Smooth muscle cell (in vitro differentiated cells): ENCODE measurements at regions not wholly inside any gene's neighbourhood (a gene's known extent, or its start where the extent isn't known, plus 50 kb on each side); places are given as distances from the start of the nearest gene placed in this dataset.

Source experiments
- DNase-seq: peaks from one replicate; lab custom pipeline; 2025; ENCODE audit not compliant: unreplicated experiment; lab: John Stamatoyannopoulos, UW
- H2AFZ ChIP-seq: fragments of 200-600 bp; sonication (generic); 2 replicates; pipeline ENCODE4 v1.6.0; 2016; ENCODE audit warnings: antibody characterized with exemption, low read depth, mild to moderate bottlenecking
- H3F3A ChIP-seq: fragments of 200-600 bp; sonication (generic); 2 replicates; pipeline ENCODE4 v1.6.0; 2017; ENCODE audit warnings: antibody characterized with exemption, low read depth
- H3K27ac ChIP-seq: fragments of 200-600 bp; sonication (generic); 2 replicates; pipeline ENCODE4 v1.5.1; 2016; ENCODE audit warnings: low read depth, mild to moderate bottlenecking
- H3K27me3 ChIP-seq: fragments of 200-600 bp; sonication (generic); 2 replicates; pipeline ENCODE4 v1.6.1; 2016; ENCODE audit warnings: low read depth, mild to moderate bottlenecking
- H3K36me3 ChIP-seq: fragments of 200-600 bp; sonication (generic); 2 replicates; pipeline ENCODE4 v1.5.1; 2016; ENCODE audit warnings: low read depth
- H3K4me1 ChIP-seq: fragments of 200-600 bp; sonication (generic); 2 replicates; pipeline ENCODE4 v1.5.1; 2016; ENCODE audit warnings: low read depth
- H3K4me2 ChIP-seq: fragments of 200-600 bp; sonication (generic); 2 replicates; pipeline ENCODE4 v1.6.0; 2016; ENCODE audit warnings: mild to moderate bottlenecking
- H3K4me3 ChIP-seq: fragments of 200-600 bp; sonication (generic); 2 replicates; pipeline ENCODE4 v1.5.1; 2016; ENCODE audit warnings: mild to moderate bottlenecking
- H3K79me2 ChIP-seq: fragments of 200-600 bp; sonication (generic); 2 replicates; pipeline ENCODE4 v1.6.0; 2016; ENCODE audit warnings: low read depth, mild to moderate bottlenecking
- H3K9ac ChIP-seq: fragments of 200-600 bp; sonication (generic); 2 replicates; pipeline ENCODE4 v1.6.0; 2016; ENCODE audit warnings: low read depth
- H3K9me3 ChIP-seq: fragments of 200-600 bp; sonication (generic); replicated peaks from 2 replicates; pipeline ENCODE4 v1.5.1; 2016; ENCODE audit warnings: low read depth
- H4K20me1 ChIP-seq: fragments of 200-600 bp; sonication (generic); 2 replicates; pipeline ENCODE4 v1.6.0; 2016; ENCODE audit warnings: low read depth
- WGBS: methylation state at CpG from one replicate; pipeline ENCODE4 v1.1.7; 2016; ENCODE audit warnings: low lambda C conversion rate; 5-methylcytosine and 5-hydroxymethylcytosine counted together
- TF ChIP-seq, protein P1 (sequence below): fragments of 200-600 bp; sonication (generic); IDR thresholded peaks from 2 replicates; pipeline ENCODE4 v1.5.1; 2017; ENCODE audit warnings: borderline replicate concordance, mild to moderate bottlenecking, antibody characterized with exemption; ENCODE audit not compliant: insufficient read depth, poor library complexity, severe bottlenecking

DNA sequence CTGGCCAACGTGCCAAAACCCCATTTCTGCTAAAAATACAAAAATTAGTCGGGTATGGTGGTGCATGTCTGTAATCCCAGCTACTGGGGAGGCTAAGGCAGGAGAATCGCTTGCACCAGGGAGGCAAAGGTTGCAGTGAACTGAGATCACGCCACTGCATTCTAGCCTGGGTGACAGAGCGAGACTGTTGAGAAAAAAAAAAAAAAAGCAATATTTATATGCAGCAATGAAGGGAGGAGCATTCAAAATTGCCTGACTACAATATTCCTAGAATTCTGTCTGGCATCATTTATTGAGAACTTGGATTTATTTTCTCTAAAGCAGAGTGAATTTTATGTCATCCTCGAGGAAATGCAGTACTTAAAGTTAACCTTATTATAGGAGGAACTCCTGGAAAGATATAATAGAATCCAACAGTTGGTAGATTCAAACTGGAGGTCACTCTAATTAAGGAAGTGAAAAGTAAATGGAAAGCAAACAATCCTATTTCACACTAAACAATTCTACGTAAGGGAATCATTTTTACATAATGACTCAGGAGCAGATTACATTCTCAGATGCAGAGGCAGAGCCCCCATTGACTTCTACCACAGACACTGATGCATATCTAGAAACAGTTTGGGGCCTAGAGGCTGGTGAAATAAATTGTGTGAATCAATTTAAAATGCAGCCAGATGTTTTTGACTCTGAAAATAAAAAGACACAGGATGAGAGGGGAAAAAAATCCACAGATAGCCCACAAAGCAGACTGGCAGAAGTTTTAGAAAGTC lies 82.1 kb upstream of the FHIT start:
- Histone ChIP-seq H3K36me3 (no peaks in the 10 kb centered on the region), H3K9ac (no peak overlapping the region), H3K4me2 (peak overlapping the region; percentile 4), H4K20me1 (no peaks in the 10 kb centered on the region), H3K79me2 (no peaks in the 10 kb centered on the region), H3F3A (no peaks in the 10 kb centered on the region), H3K9me3 (no peaks in the 10 kb centered on the region), H3K27ac (no peak overlapping the region), H3K4me3 (no peak overlapping the region), H3K27me3 (no peaks in the 10 kb centered on the region), H3K4me1 (no peaks in the 10 kb centered on the region), H2AFZ (no peak overlapping the region)
- TF ChIP-seq, protein P1, sequence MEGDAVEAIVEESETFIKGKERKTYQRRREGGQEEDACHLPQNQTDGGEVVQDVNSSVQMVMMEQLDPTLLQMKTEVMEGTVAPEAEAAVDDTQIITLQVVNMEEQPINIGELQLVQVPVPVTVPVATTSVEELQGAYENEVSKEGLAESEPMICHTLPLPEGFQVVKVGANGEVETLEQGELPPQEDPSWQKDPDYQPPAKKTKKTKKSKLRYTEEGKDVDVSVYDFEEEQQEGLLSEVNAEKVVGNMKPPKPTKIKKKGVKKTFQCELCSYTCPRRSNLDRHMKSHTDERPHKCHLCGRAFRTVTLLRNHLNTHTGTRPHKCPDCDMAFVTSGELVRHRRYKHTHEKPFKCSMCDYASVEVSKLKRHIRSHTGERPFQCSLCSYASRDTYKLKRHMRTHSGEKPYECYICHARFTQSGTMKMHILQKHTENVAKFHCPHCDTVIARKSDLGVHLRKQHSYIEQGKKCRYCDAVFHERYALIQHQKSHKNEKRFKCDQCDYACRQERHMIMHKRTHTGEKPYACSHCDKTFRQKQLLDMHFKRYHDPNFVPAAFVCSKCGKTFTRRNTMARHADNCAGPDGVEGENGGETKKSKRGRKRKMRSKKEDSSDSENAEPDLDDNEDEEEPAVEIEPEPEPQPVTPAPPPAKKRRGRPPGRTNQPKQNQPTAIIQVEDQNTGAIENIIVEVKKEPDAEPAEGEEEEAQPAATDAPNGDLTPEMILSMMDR: no peak
- no peak for DNase-seq
- WGBS: 73% methylated on average over 7 of the region's 7 CpGs

DNA sequence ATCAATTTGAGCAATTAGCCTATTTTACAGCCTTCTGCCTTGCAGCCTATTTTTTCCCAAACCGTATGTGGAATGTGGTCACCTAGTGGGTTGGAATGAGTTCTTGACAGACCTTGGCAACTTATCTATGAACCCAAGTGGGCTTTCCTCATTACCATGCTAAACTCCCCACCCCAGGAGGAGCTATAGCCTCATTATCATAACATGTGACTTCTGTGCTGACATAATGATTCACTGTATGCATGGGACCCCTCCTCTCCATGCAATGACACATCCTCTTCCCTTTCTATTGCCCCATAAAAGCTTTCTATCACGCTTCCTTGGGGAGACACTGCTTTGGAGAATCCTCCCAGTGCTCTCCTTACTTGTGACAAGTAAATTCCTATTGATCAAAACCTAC lies 83.5 kb upstream of the FHIT start:
- H3F3A ChIP-seq: no peaks in the 10 kb centered on the region
- no peak overlapping the region for H3K4me3 ChIP-seq
- H3K4me2 ChIP-seq: no peak overlapping the region
- no peaks in the 10 kb centered on the region for H3K79me2 ChIP-seq
- TF ChIP-seq, protein P1: no peak
- no peak overlapping the region for H3K9ac ChIP-seq
- H4K20me1 ChIP-seq: no peaks in the 10 kb centered on the region
- no peaks in the 10 kb centered on the region for H3K36me3 ChIP-seq
- H3K4me1 ChIP-seq: no peaks in the 10 kb centered on the region
- H3K27ac ChIP-seq: no peak overlapping the region
- H3K9me3 ChIP-seq: no peaks in the 10 kb centered on the region
- H2AFZ ChIP-seq: no peak overlapping the region
- WGBS: 59% methylated on average over 2 of the region's 2 CpGs
- no peak for DNase-seq
- no peaks in the 10 kb centered on the region for H3K27me3 ChIP-seq

DNA sequence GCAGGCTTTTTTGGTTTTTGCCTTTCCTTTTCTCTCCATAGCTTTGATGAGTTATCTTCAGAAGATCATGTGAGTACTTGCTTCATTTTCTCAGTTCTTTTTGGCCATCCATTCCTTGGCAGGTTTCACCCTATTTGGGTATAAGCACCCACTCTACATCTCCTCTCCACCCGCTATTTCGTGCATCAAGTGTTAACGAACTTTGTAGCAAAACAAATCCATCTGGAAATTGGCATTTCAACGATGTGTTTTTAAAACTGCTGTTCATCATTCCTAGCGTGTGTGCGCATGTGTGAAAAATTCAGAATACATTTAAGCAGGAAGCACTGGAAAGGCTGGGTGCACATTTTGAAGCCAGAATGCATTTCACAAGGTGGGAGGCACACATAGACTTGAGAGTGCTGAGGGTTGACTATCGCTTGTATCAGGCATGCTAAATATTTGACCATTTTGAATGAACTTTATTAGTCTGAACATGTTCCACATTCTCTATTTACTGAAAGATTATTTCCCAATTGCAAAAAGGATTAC lies 89.7 kb upstream of the FHIT start:
- H3F3A ChIP-seq: no peaks in the 10 kb centered on the region
- H3K4me3 ChIP-seq: no peak overlapping the region
- H3K27me3 ChIP-seq: no peaks in the 10 kb centered on the region
- H3K4me2 ChIP-seq: no peak overlapping the region
- no peaks in the 10 kb centered on the region for H3K36me3 ChIP-seq
- TF ChIP-seq, protein P1: no peak
- H3K79me2 ChIP-seq: no peaks in the 10 kb centered on the region
- H4K20me1 ChIP-seq: no peaks in the 10 kb centered on the region
- H3K27ac ChIP-seq: no peak overlapping the region
- H3K4me1 ChIP-seq: no peaks in the 10 kb centered on the region
- H2AFZ ChIP-seq: no peak overlapping the region
- H3K9ac ChIP-seq: no peak overlapping the region
- no peak for DNase-seq
- WGBS: 91% methylated on average over 7 of the region's 7 CpGs
- H3K9me3 ChIP-seq: no peaks in the 10 kb centered on the region

DNA sequence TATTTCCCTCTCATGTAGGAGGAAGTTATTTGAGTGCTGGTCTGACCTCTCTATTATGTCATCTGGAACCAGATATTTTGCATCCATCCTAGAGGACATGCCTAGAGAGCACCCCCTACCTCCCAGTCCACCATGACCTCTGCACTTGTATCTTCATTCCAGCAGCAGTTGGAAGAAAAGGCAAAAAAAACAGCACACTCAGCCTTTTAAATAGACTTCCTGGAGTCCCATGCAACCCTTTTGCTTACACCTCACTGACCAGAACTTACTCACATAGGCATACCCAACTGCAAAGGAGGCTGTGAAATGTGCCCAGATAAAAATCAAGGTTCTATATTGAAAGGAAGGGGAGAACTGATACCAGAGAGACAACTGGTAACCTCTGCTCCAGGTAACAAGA lies 92.3 kb upstream of the FHIT start:
- Histone ChIP-seq H3F3A (no peaks in the 10 kb centered on the region), H3K27ac (no peak overlapping the region), H3K4me2 (no peak overlapping the region), H3K9ac (no peak overlapping the region), H3K36me3 (no peaks in the 10 kb centered on the region), H3K9me3 (no peaks in the 10 kb centered on the region), H4K20me1 (no peaks in the 10 kb centered on the region), H3K4me3 (no peak overlapping the region), H3K4me1 (no peaks in the 10 kb centered on the region), H3K27me3 (no peaks in the 10 kb centered on the region), H3K79me2 (no peaks in the 10 kb centered on the region), H2AFZ (no peak overlapping the region)
- TF ChIP-seq, protein P1: no peak
- DNase-seq: no peak
